Endothelial cell of umbilical vein (primary cell): ENCODE measurements at regions not wholly inside any gene's neighbourhood (a gene's known extent, or its start where the extent isn't known, plus 50 kb on each side); places are given as distances from the start of the nearest gene placed in this dataset.

Experiments
- BruUV-seq: library from RNA; stranded (reverse); fragments of 400-500 nt; replicated peaks from 2 replicates; lab custom pipeline; 2021; lab: Mats Ljungman, UMichigan
- CTCF ChIA-PET: fragments of 300-600, 350-600 bp; sonication (Branson Sonifier 250); formaldehyde crosslinking; loops from one replicate; lab custom pipeline; 2021; ENCODE audit warnings: antibody characterized with exemption, inconsistent platforms; lab: Charles Lee
- POLR2A ChIA-PET: fragments of 300-600, 350-600 bp; sonication (Branson Sonifier 250); formaldehyde crosslinking; loops from one replicate; lab custom pipeline; 2021; ENCODE audit warnings: antibody characterized with exemption, inconsistent platforms; lab: Charles Lee
- DNase-seq: peaks from one replicate; pipeline ENCODE4 v3.0.0-alpha.2; 2011; ENCODE audit warnings: low read depth, low spot score
- FAIRE-seq: peaks from 2 replicates; lab custom pipeline; 2011; peaks lifted over from hg19 to GRCh38; lab: Jason Lieb, UNC
- H2AFZ ChIP-seq: 2 replicates; pipeline ENCODE4 v1.6.0; 2012; ENCODE audit warnings: low read depth, low read length, control low read depth, inconsistent platforms
- H3K27ac ChIP-seq: 2 replicates; pipeline ENCODE4 v1.5.1; 2011; ENCODE audit warnings: low read depth, mild to moderate bottlenecking, control low read depth, low read length, moderate library complexity; ENCODE audit not compliant: insufficient read depth
- H3K27me3 ChIP-seq, 2 experiments: 2 replicates each; pipeline versions ENCODE4 v1.6.0 to v1.6.1; 2011; ENCODE audit warnings: low read length in 2 of 2, mixed read lengths in 1 of 2; ENCODE audit not compliant: control insufficient read depth in 2 of 2, insufficient read depth in 2 of 2
- H3K36me3 ChIP-seq, 2 experiments: 2 replicates in 1 of 2; 3 replicates in 1 of 2; pipeline ENCODE4 v1.5.1; 2011; ENCODE audit warnings: low read length in 2 of 2, mild to moderate bottlenecking in 1 of 2, moderate library complexity in 1 of 2; ENCODE audit not compliant: control insufficient read depth in 2 of 2, insufficient read depth in 2 of 2; ENCODE audit errors: extremely low read depth in 1 of 2
- H3K4me1 ChIP-seq: 3 replicates; pipeline ENCODE4 v1.5.1; 2011; ENCODE audit warnings: mild to moderate bottlenecking, low read length; ENCODE audit not compliant: control insufficient read depth, insufficient read depth; ENCODE audit errors: extremely low read depth
- H3K4me2 ChIP-seq: 2 replicates; pipeline ENCODE4 v1.6.1; 2011; ENCODE audit warnings: low read length, control low read depth, mixed read lengths; ENCODE audit not compliant: insufficient read depth
- H3K4me3 ChIP-seq, 3 experiments: fragments of 200-600 bp in 1 of 3; sonication (generic), shearing (Covaris generic) in 1 of 3; replicated peaks in 1 of 3; 2 replicates each; pipeline ENCODE4 v1.5.1; 2011 to 2016; ENCODE audit warnings: control low read depth in 3 of 3, low read length in 3 of 3, mild to moderate bottlenecking in 2 of 3, inconsistent platforms in 1 of 3, low read depth in 1 of 3, moderate library complexity in 1 of 3; ENCODE audit not compliant: insufficient read depth in 1 of 3
- H3K79me2 ChIP-seq: 2 replicates; pipeline ENCODE4 v1.6.0; 2012; ENCODE audit warnings: low read length, inconsistent platforms; ENCODE audit not compliant: control insufficient read depth, insufficient read depth
- H3K9ac ChIP-seq: replicated peaks from 2 replicates; pipeline ENCODE3; 2011; ENCODE audit warnings: low read length, control low read depth; ENCODE audit not compliant: insufficient read depth; ENCODE audit errors: extremely low read depth
- H3K9me1 ChIP-seq: replicated peaks from 3 replicates; pipeline ENCODE4 v1.6.0; 2011; ENCODE audit warnings: mild to moderate bottlenecking, low read length; ENCODE audit not compliant: control insufficient read depth, insufficient read depth; ENCODE audit errors: extremely low read depth
- H3K9me3 ChIP-seq: replicated peaks from 2 replicates; pipeline ENCODE4 v1.5.1; 2012; ENCODE audit warnings: low read length, inconsistent platforms; ENCODE audit not compliant: control insufficient read depth, insufficient read depth
- H4K20me1 ChIP-seq: replicated peaks from 2 replicates; pipeline ENCODE3; 2011; ENCODE audit warnings: mild to moderate bottlenecking, low read length; ENCODE audit not compliant: control insufficient read depth, insufficient read depth; ENCODE audit errors: extremely low read depth
- CTCF ChIP-seq, 2 donors: IDR thresholded peaks; 1 replicate in 1 of 2; 2 replicates in 1 of 2; pipeline ENCODE4 v1.5.1; 2011; ENCODE audit warnings: low read length in 2 of 2, mild to moderate bottlenecking in 2 of 2, moderate library complexity in 2 of 2, control low read depth in 1 of 2, inconsistent platforms in 1 of 2, low read depth in 1 of 2; ENCODE audit not compliant: insufficient read depth in 1 of 2; ENCODE audit errors: extremely low read depth in 1 of 2
- EZH2 ChIP-seq: IDR thresholded peaks from 2 replicates; pipeline ENCODE4 v1.6.1; 2012; ENCODE audit warnings: borderline replicate concordance, low read depth, mild to moderate bottlenecking, moderate library complexity, low read length, inconsistent platforms; ENCODE audit not compliant: severe bottlenecking
- FOS ChIP-seq: IDR thresholded peaks from 2 replicates; pipeline ENCODE4 v1.6.1; 2011; ENCODE audit warnings: mild to moderate bottlenecking, low read length, moderate library complexity, borderline replicate concordance; ENCODE audit not compliant: insufficient read depth
- GATA2 ChIP-seq: IDR thresholded peaks from 2 replicates; pipeline ENCODE4 v1.7.0; 2011; ENCODE audit warnings: low read depth, mild to moderate bottlenecking, moderate library complexity, mixed read lengths, low read length; ENCODE audit not compliant: insufficient read length, insufficient read depth
- JUN ChIP-seq: IDR thresholded peaks from 2 replicates; pipeline ENCODE4 v1.6.1; 2011; ENCODE audit warnings: borderline replicate concordance, low read depth; ENCODE audit not compliant: insufficient read length, insufficient read depth
- MAX ChIP-seq: IDR thresholded peaks from 2 replicates; pipeline ENCODE4 v1.6.1; 2011; ENCODE audit not compliant: insufficient read depth, insufficient read length
- MYC ChIP-seq: IDR thresholded peaks from one replicate; pipeline ENCODE4 v1.6.1; 2011; ENCODE audit warnings: mild to moderate bottlenecking, low read depth, low read length
- POLR2A ChIP-seq: IDR thresholded peaks from 2 replicates; pipeline ENCODE4 v1.6.1; 2012; ENCODE audit warnings: low read depth, mild to moderate bottlenecking, control low read depth, low read length
- POLR2AphosphoS5 ChIP-seq: IDR thresholded peaks from 2 replicates; pipeline ENCODE4 v1.6.1; 2012; ENCODE audit warnings: low read depth, mild to moderate bottlenecking, control low read depth, low read length, moderate library complexity; ENCODE audit not compliant: insufficient read depth
- dilution Hi-C: fragments of 300-500 bp; cut with MboI; formaldehyde crosslinking; loops from one replicate; pipeline ENCODE4 v1.15.0; 2019; ENCODE audit warnings: low sequenced_read_pairs; ENCODE audit not compliant: extremely low pct_ligation_motif_present
- intact Hi-C: fragments of 100-400 bp; cut with micrococcal nuclease; formaldehyde crosslinking; loops from one replicate; pipeline ENCODE4 v1.10.0; 2022

GRCh38 chr7:106593028-106593417 lies 67.9 kb downstream of the CCDC71L start:
- CTCF ChIA-PET = interaction anchor here (1.0 to 1.5 kb wide), 2 partner anchors 50 to 67 kb away, joined by 4 to 6 read pairs; partner anchors contain the start of gene CCDC71L

More at GRCh38 chr7:106593028-106593417, 67.9 kb downstream of the CCDC71L start:
- Histone ChIP-seq H2AFZ (no peak overlapping the region), H3K9ac (no peak overlapping the region), H3K27me3 (no peaks in the 10 kb centered on the region), H3K27ac (no peak overlapping the region), H3K4me2 (no peak overlapping the region), H4K20me1 (no peaks in the 10 kb centered on the region), H3K79me2 (no peaks in the 10 kb centered on the region), H3K4me1 (peaks cover 30% of the 10 kb centered on the region), H3K4me3 (no peak overlapping the region), H3K9me3 (no peaks in the 10 kb centered on the region), H3K36me3 (no peaks in the 10 kb centered on the region), H3K9me1 (no peaks in the 10 kb centered on the region)
- TF ChIP-seq CTCF (IDR thresholded peaks at IDR 0.05; ENCODE audit: extremely low read depth in 1 of 2, insufficient read depth in 1 of 2, low read depth in 1 of 2, low read length in 2 of 2) (no peak), POLR2A (no peak), POLR2AphosphoS5 (no peak), MYC (no peak), JUN (no peak), FOS (no peak), MAX (no peak), GATA2 (no peak), EZH2 (no peak)
- POLR2A ChIA-PET = no interaction called here
- no peak for DNase-seq
- BruUV-seq = no TSS peak
- intact Hi-C loops (loop anchor here (5.0 to 10.0 kb wide), 4 partner anchors 49 to 452 kb away; partner anchors contain the start of gene PRKAR2B), dilution Hi-C loops (no loop called here)
- FAIRE-seq = no peak
